B cell (primary cell): ENCODE measurements at regions not wholly inside any gene's neighbourhood (a gene's known extent, or its start where the extent isn't known, plus 50 kb on each side); places are given as distances from the start of the nearest gene placed in this dataset.

Experiments used
- ATAC-seq: fragments of 200-7000 bp; cut with Tn5 transposase; one replicate; pipeline ENCODE4 v1.10.0; 2021; ENCODE audit warnings: low read depth, mild to moderate bottlenecking, moderate number of reproducible peaks, moderate library complexity
- CTCF ChIA-PET: fragments of 350-600 bp; sonication (Branson Sonifier 250); formaldehyde crosslinking; loops from one replicate; lab custom pipeline; 2021; ENCODE audit warnings: antibody characterized with exemption, inconsistent platforms; lab: Charles Lee
- POLR2A ChIA-PET: fragments of 350-600 bp; sonication (Branson Sonifier 250); formaldehyde crosslinking; loops from one replicate; lab custom pipeline; 2021; ENCODE audit warnings: antibody characterized with exemption; lab: Charles Lee
- DNase-seq: peaks from one replicate; pipeline ENCODE4 v3.0.0; 2013
- H2AFZ ChIP-seq: 2 replicates; pipeline ENCODE4 v1.6.1; 2012; ENCODE audit warnings: mild to moderate bottlenecking, low read depth, low read length; ENCODE audit not compliant: insufficient read depth, poor library complexity, severe bottlenecking
- H3K27ac ChIP-seq, 2 donors: 1 replicate in 1 of 2; 2 replicates in 1 of 2; pipeline ENCODE4 v1.5.1; 2012 to 2013; ENCODE audit warnings: low read length in 2 of 2, mild to moderate bottlenecking in 2 of 2, moderate library complexity in 1 of 2
- H3K27me3 ChIP-seq, 4 experiments: fragments of 200-600 bp in 1 of 4; sonication (generic) in 1 of 4; replicated peaks in 1 of 4; 1 replicate in 2 of 4; 2 replicates in 2 of 4; pipeline versions ENCODE4 v1.6.1 to v1.7.0; 2013 to 2016; ENCODE audit warnings: low read length in 3 of 4, mild to moderate bottlenecking in 2 of 4, mixed read lengths in 1 of 4, moderate library complexity in 1 of 4; ENCODE audit not compliant: insufficient read depth in 4 of 4, control insufficient read depth in 3 of 4; ENCODE audit errors: control extremely low read depth in 1 of 4
- H3K36me3 ChIP-seq, 2 experiments: replicated peaks in 1 of 2; 1 replicate in 1 of 2; 2 replicates in 1 of 2; pipeline versions ENCODE4 v1.6.1 to v1.7.1; 2013; ENCODE audit warnings: low read length in 1 of 2; ENCODE audit not compliant: insufficient read depth in 2 of 2, control insufficient read depth in 1 of 2; ENCODE audit errors: control extremely low read depth in 1 of 2, extremely low read depth in 1 of 2
- H3K4me1 ChIP-seq, 2 donors: fragments of 200-600 bp in 1 of 2; sonication (generic) in 1 of 2; 1 replicate in 1 of 2; 2 replicates in 1 of 2; pipeline versions ENCODE4 v1.5.1 to v1.6.1; 2013 to 2017; ENCODE audit warnings: low read length in 2 of 2; ENCODE audit not compliant: control insufficient read depth in 2 of 2, insufficient read depth in 2 of 2
- H3K4me2 ChIP-seq: replicated peaks from 2 replicates; pipeline ENCODE3; 2012; ENCODE audit warnings: mild to moderate bottlenecking, low read depth, low read length; ENCODE audit not compliant: poor library complexity, severe bottlenecking
- H3K4me3 ChIP-seq, 5 experiments: fragments of 200-600 bp in 1 of 5; sonication (generic) in 1 of 5; 1 replicate in 3 of 5; 2 replicates in 2 of 5; pipeline versions ENCODE4 v1.5.1 to v1.7.0; 2011 to 2016; ENCODE audit warnings: low read length in 4 of 5, mild to moderate bottlenecking in 4 of 5, low read depth in 2 of 5, control low read depth in 1 of 5, moderate library complexity in 1 of 5; ENCODE audit not compliant: insufficient read depth in 1 of 5; ENCODE audit errors: control extremely low read depth in 1 of 5, extremely low read depth in 1 of 5
- H3K79me2 ChIP-seq: fragments of 200-600 bp; sonication (generic); one replicate; pipeline ENCODE4 v1.6.0; 2016; ENCODE audit warnings: low read length; ENCODE audit not compliant: control insufficient read depth, insufficient read depth
- H3K9ac ChIP-seq: fragments of 200-600 bp; sonication (generic); 2 replicates; pipeline ENCODE4 v1.6.1; 2017; ENCODE audit warnings: mild to moderate bottlenecking, low read length, moderate library complexity
- H3K9me3 ChIP-seq, 3 donors: one replicate each; pipeline versions ENCODE4 v1.6.1 to v1.7.1; 2013; ENCODE audit warnings: low read length in 2 of 3; ENCODE audit not compliant: control insufficient read depth in 2 of 3, insufficient read depth in 1 of 3; ENCODE audit errors: control extremely low read depth in 1 of 3
- H4K20me1 ChIP-seq: 2 replicates; pipeline ENCODE4 v1.6.0; 2012; ENCODE audit warnings: mild to moderate bottlenecking, low read length; ENCODE audit not compliant: insufficient read depth, control insufficient read depth, poor library complexity, severe bottlenecking
- H3K27ac Mint-ChIP-seq: one replicate; pipeline ENCODE4 v1.8.0; 2021; ENCODE audit warnings: mixed read lengths
- H3K27me3 Mint-ChIP-seq: one replicate; pipeline ENCODE4 v1.8.0; 2021; ENCODE audit warnings: mixed read lengths
- H3K4me1 Mint-ChIP-seq: one replicate; pipeline ENCODE4 v1.8.0; 2021; ENCODE audit warnings: mixed read lengths
- H3K4me3 Mint-ChIP-seq: one replicate; pipeline ENCODE4 v1.8.0; 2021; ENCODE audit warnings: mixed read lengths
- H3K9me3 Mint-ChIP-seq: one replicate; pipeline ENCODE4 v1.8.0; 2022; ENCODE audit warnings: mixed read lengths; ENCODE audit not compliant: insufficient read depth
- CTCF ChIP-seq: fragments of 200-600 bp; IDR thresholded peaks from one replicate; pipeline ENCODE4 v1.8.0; 2022; ENCODE audit warnings: antibody characterized with exemption, mild to moderate bottlenecking
- EZH2 ChIP-seq: IDR thresholded peaks from 2 replicates; pipeline ENCODE4 v1.6.1; 2012; ENCODE audit warnings: borderline replicate concordance, low read depth, mild to moderate bottlenecking, moderate library complexity, low read length; ENCODE audit not compliant: insufficient read depth, poor library complexity, severe bottlenecking
- WGBS: methylation state at CpG from one replicate; pipeline ENCODE4 v1.1.5; 2013; ENCODE audit warnings: missing lambda C conversion rate; ENCODE audit not compliant: insufficient coverage; 5-methylcytosine and 5-hydroxymethylcytosine counted together
- intact Hi-C: fragments of 100-400 bp; cut with micrococcal nuclease; formaldehyde crosslinking; loops from one replicate; pipeline ENCODE4 v1.10.0; 2022

GRCh38 chr1:214107322-214108096 is 119.7 kb downstream of the PROX1 start:
- Histone ChIP-seq H3K4me1 (no peaks in the 10 kb centered on the region), H3K27ac (no peak overlapping the region), H3K27me3 (no peaks in the 10 kb centered on the region), H3K4me2 (no peak overlapping the region), H2AFZ (no peak overlapping the region), H4K20me1 (no peaks in the 10 kb centered on the region), H3K4me3 (no peak overlapping the region), H3K9me3 (peaks cover 0 to 4% (median 0%) of the 10 kb centered on the region in 3 donors), H3K36me3 (no peaks in the 10 kb centered on the region), H3K9ac (no peak overlapping the region), H3K79me2 (no peaks in the 10 kb centered on the region)
- DNase-seq = no peak
- CTCF ChIA-PET = no interaction called here
- POLR2A ChIA-PET = no interaction called here
- intact Hi-C loops = no loop called here
- ATAC-seq = no peak
- no peak for TF ChIP-seq EZH2
- no peak for TF ChIP-seq CTCF
- Mint-ChIP-seq H3K4me3 (no peak overlapping the region), H3K27ac (no peak overlapping the region), H3K27me3 (peaks cover 12% of the 10 kb centered on the region), H3K9me3 (no peaks in the 10 kb centered on the region), H3K4me1 (no peaks in the 10 kb centered on the region)
- 61% methylated on average over 11 of the region's 25 CpGs for WGBS

GRCh38 chr1:214108097-214108446 is 120.3 kb downstream of the PROX1 start:
- H3K4me3 Mint-ChIP-seq = no peak overlapping the region
- no peak for TF ChIP-seq CTCF
- TF ChIP-seq EZH2 = no peak
- no CpG with 5 or more reads among the region's 1 CpG for WGBS
- H2AFZ ChIP-seq = no peak overlapping the region
- ATAC-seq (no peak), DNase-seq (no peak)
- H3K79me2 ChIP-seq = no peaks in the 10 kb centered on the region
- no peak overlapping the region for H3K27ac Mint-ChIP-seq
- peaks cover 0 to 4% (median 0%) of the 10 kb centered on the region in 3 donors for H3K9me3 ChIP-seq
- H3K4me2 ChIP-seq = no peak overlapping the region
- no peaks in the 10 kb centered on the region for H3K36me3 ChIP-seq
- H3K4me3 ChIP-seq = no peak overlapping the region
- H3K9me3 Mint-ChIP-seq = no peaks in the 10 kb centered on the region
- POLR2A ChIA-PET = no interaction called here
- H3K27ac ChIP-seq = no peak overlapping the region
- H3K4me1 Mint-ChIP-seq = no peaks in the 10 kb centered on the region
- CTCF ChIA-PET = no interaction called here
- no peaks in the 10 kb centered on the region for H3K27me3 ChIP-seq
- H4K20me1 ChIP-seq = no peaks in the 10 kb centered on the region
- H3K4me1 ChIP-seq = no peaks in the 10 kb centered on the region
- H3K27me3 Mint-ChIP-seq = peaks cover 12% of the 10 kb centered on the region
- intact Hi-C loops = no loop called here
- H3K9ac ChIP-seq = no peak overlapping the region
